ENCODE measurements at regions not wholly inside any gene's neighbourhood (a gene's known extent, or its start where the extent isn't known, plus 50 kb on each side); places are given as distances from the start of the nearest gene placed in this dataset.

GRCh38 chr10:85188770-85189484 lies 860.5 kb downstream of the CCSER2 start:
- H3K4me1 Mint-ChIP-seq: no peaks in the 10 kb centered on the region

GRCh38 chr10:85193796-85194195 lies 865.4 kb downstream of the CCSER2 start:
- Mint-ChIP-seq H3K27ac (no peak overlapping the region), H3K27me3 (peaks cover 3% of the 10 kb centered on the region), H3K9me3 (no peaks in the 10 kb centered on the region), H3K36me3 (no peaks in the 10 kb centered on the region), H3K4me3 (no peak overlapping the region), H3K4me1 (no peaks in the 10 kb centered on the region)
- no peak for DNase-seq

More at GRCh38 chr10:85188770-85189484, 860.5 kb downstream of the CCSER2 start:
- no peaks in the 10 kb centered on the region for H3K9me3 Mint-ChIP-seq
- no peak overlapping the region for H3K4me3 Mint-ChIP-seq
- no peak overlapping the region for H3K27ac Mint-ChIP-seq
- H3K36me3 Mint-ChIP-seq: no peaks in the 10 kb centered on the region
- H3K27me3 Mint-ChIP-seq: peaks cover 3% of the 10 kb centered on the region
- no peak for DNase-seq

- DNase-seq: no peak
- Mint-ChIP-seq H3K4me1 (no peaks in the 10 kb centered on the region), H3K27ac (no peak overlapping the region), H3K4me3 (no peak overlapping the region), H3K36me3 (no peaks in the 10 kb centered on the region), H3K9me3 (no peaks in the 10 kb centered on the region), H3K27me3 (peaks cover 3% of the 10 kb centered on the region)
These were observed 866.3 kb downstream of the CCSER2 start for GRCh38 chr10:85194706-85195105.

GRCh38 chr10:85195596-85195995 lies 867.2 kb downstream of the CCSER2 start:
- no peaks in the 10 kb centered on the region for H3K36me3 Mint-ChIP-seq
- H3K4me1 Mint-ChIP-seq: no peaks in the 10 kb centered on the region
- H3K27me3 Mint-ChIP-seq: peaks cover 3% of the 10 kb centered on the region
- no peak for DNase-seq
- H3K27ac Mint-ChIP-seq: no peak overlapping the region
- no peaks in the 10 kb centered on the region for H3K9me3 Mint-ChIP-seq
- no peak overlapping the region for H3K4me3 Mint-ChIP-seq

GRCh38 chr10:85204814-85205213 lies 876.4 kb downstream of the CCSER2 start:
- Mint-ChIP-seq H3K27ac (no peak overlapping the region), H3K27me3 (no peaks in the 10 kb centered on the region), H3K4me1 (no peaks in the 10 kb centered on the region), H3K36me3 (no peaks in the 10 kb centered on the region), H3K4me3 (no peak overlapping the region), H3K9me3 (no peaks in the 10 kb centered on the region)
- no peak for DNase-seq

GRCh38 chr10:85212526-85212925 lies 884.1 kb downstream of the CCSER2 start:
- Mint-ChIP-seq H3K4me1 (no peaks in the 10 kb centered on the region), H3K27me3 (no peaks in the 10 kb centered on the region), H3K27ac (no peak overlapping the region), H3K36me3 (no peaks in the 10 kb centered on the region), H3K4me3 (no peak overlapping the region), H3K9me3 (no peaks in the 10 kb centered on the region)
- DNase-seq: no peak

- no peak overlapping the region for H3K4me3 Mint-ChIP-seq
- H3K4me1 Mint-ChIP-seq: no peaks in the 10 kb centered on the region
- no peak for DNase-seq
- H3K27me3 Mint-ChIP-seq: no peaks in the 10 kb centered on the region
- H3K9me3 Mint-ChIP-seq: no peaks in the 10 kb centered on the region
- no peak overlapping the region for H3K27ac Mint-ChIP-seq
- no peaks in the 10 kb centered on the region for H3K36me3 Mint-ChIP-seq
These were observed 885.1 kb downstream of the CCSER2 start for GRCh38 chr10:85213493-85213892.

GRCh38 chr10:85222300-85222699 lies 893.9 kb downstream of the CCSER2 start:
- no peak for DNase-seq
- Mint-ChIP-seq H3K27me3 (no peaks in the 10 kb centered on the region), H3K4me3 (no peak overlapping the region), H3K4me1 (no peaks in the 10 kb centered on the region), H3K36me3 (no peaks in the 10 kb centered on the region), H3K9me3 (no peaks in the 10 kb centered on the region), H3K27ac (no peak overlapping the region)

GRCh38 chr10:85224366-85224940 lies 896.1 kb downstream of the CCSER2 start:
- Mint-ChIP-seq H3K9me3 (no peaks in the 10 kb centered on the region), H3K4me1 (no peaks in the 10 kb centered on the region), H3K36me3 (no peaks in the 10 kb centered on the region), H3K27me3 (no peaks in the 10 kb centered on the region), H3K27ac (no peak overlapping the region), H3K4me3 (no peak overlapping the region)
- no peak for DNase-seq

- Mint-ChIP-seq H3K36me3 (no peaks in the 10 kb centered on the region), H3K27ac (no peak overlapping the region), H3K4me3 (no peak overlapping the region), H3K4me1 (no peaks in the 10 kb centered on the region), H3K9me3 (no peaks in the 10 kb centered on the region), H3K27me3 (no peaks in the 10 kb centered on the region)
- DNase-seq: no peak
These were observed 896.9 kb downstream of the CCSER2 start for GRCh38 chr10:85225311-85225710.

- no peak for DNase-seq
- Mint-ChIP-seq H3K27ac (no peak overlapping the region), H3K4me1 (no peaks in the 10 kb centered on the region), H3K27me3 (no peaks in the 10 kb centered on the region), H3K36me3 (no peaks in the 10 kb centered on the region), H3K9me3 (no peaks in the 10 kb centered on the region), H3K4me3 (no peak overlapping the region)
These were observed 898.2 kb downstream of the CCSER2 start for GRCh38 chr10:85226596-85226995.

GRCh38 chr10:85228726-85229125 lies 900.3 kb downstream of the CCSER2 start:
- Mint-ChIP-seq H3K4me3 (no peak overlapping the region), H3K9me3 (no peaks in the 10 kb centered on the region), H3K27ac (no peak overlapping the region), H3K36me3 (no peaks in the 10 kb centered on the region), H3K27me3 (no peaks in the 10 kb centered on the region), H3K4me1 (no peaks in the 10 kb centered on the region)
- no peak for DNase-seq

- Mint-ChIP-seq H3K27me3 (no peaks in the 10 kb centered on the region), H3K27ac (no peak overlapping the region), H3K4me3 (no peak overlapping the region), H3K36me3 (no peaks in the 10 kb centered on the region), H3K4me1 (no peaks in the 10 kb centered on the region), H3K9me3 (no peaks in the 10 kb centered on the region)
- DNase-seq: no peak
These were observed 903.3 kb downstream of the CCSER2 start for GRCh38 chr10:85231534-85232270.

GRCh38 chr10:85235258-85235657 lies 906.9 kb downstream of the CCSER2 start:
- Mint-ChIP-seq H3K4me3 (no peak overlapping the region), H3K27ac (no peak overlapping the region), H3K9me3 (no peaks in the 10 kb centered on the region), H3K4me1 (no peaks in the 10 kb centered on the region), H3K36me3 (no peaks in the 10 kb centered on the region), H3K27me3 (peaks cover 3% of the 10 kb centered on the region)
- DNase-seq: no peak

- H3K4me3 Mint-ChIP-seq: no peak overlapping the region
- no peaks in the 10 kb centered on the region for H3K36me3 Mint-ChIP-seq
- no peak overlapping the region for H3K27ac Mint-ChIP-seq
- H3K4me1 Mint-ChIP-seq: no peaks in the 10 kb centered on the region
- peaks cover 3% of the 10 kb centered on the region for H3K27me3 Mint-ChIP-seq
- H3K9me3 Mint-ChIP-seq: no peaks in the 10 kb centered on the region
- no peak for DNase-seq
These were observed 910.3 kb downstream of the CCSER2 start for GRCh38 chr10:85238676-85239075.

GRCh38 chr10:85250304-85250703 lies 921.9 kb downstream of the CCSER2 start:
- Mint-ChIP-seq H3K4me3 (no peak overlapping the region), H3K9me3 (no peaks in the 10 kb centered on the region), H3K36me3 (no peaks in the 10 kb centered on the region), H3K27me3 (no peaks in the 10 kb centered on the region), H3K4me1 (no peaks in the 10 kb centered on the region), H3K27ac (no peak overlapping the region)
- DNase-seq: no peak
